GM18517 (cell line): ENCODE measurements at regions not wholly inside any gene's neighbourhood (a gene's known extent, or its start where the extent isn't known, plus 50 kb on each side); places are given as distances from the start of the nearest gene placed in this dataset.
"Not testable (repeated sequence)": the region's sequence is repeated elsewhere in the genome, so short reads cannot be mapped to it uniquely, and the experiment has no call there.

Experiments used
- ATAC-seq: cut with Tn5 transposase; IDR thresholded peaks from one replicate; pipeline ENCODE4 v1.9.1; 2021; ENCODE audit warnings: mild to moderate bottlenecking, moderate library complexity; ENCODE audit not compliant: unreplicated experiment

- ATAC-seq, result no peak
These were observed 142.1 kb upstream of the ZNF438 start for GRCh38 chr10:31173752-31174151.

- ATAC-seq, result no peak
These were observed 139.8 kb upstream of the ZEB1 start for GRCh38 chr10:31179091-31179680.

- ATAC-seq, result no peak
These were observed 132.6 kb upstream of the ZEB1 start for GRCh38 chr10:31186225-31187000.

- no peak for ATAC-seq
These were observed 131.8 kb upstream of the ZEB1 start for GRCh38 chr10:31187182-31187581.

GRCh38 chr10:31187607-31188210, 131.3 kb upstream of the ZEB1 start:
- ATAC-seq, result no peak

- no peak for ATAC-seq
These were observed 130.1 kb upstream of the ZEB1 start for GRCh38 chr10:31188792-31189406.

- no peak for ATAC-seq
These were observed 128.5 kb upstream of the ZEB1 start for GRCh38 chr10:31190488-31190887.

GRCh38 chr10:31192475-31192874, 126.5 kb upstream of the ZEB1 start:
- no peak for ATAC-seq

GRCh38 chr10:31194986-31195385, 124.0 kb upstream of the ZEB1 start:
- ATAC-seq, result no peak

GRCh38 chr10:31197886-31198285, 121.1 kb upstream of the ZEB1 start:
- ATAC-seq, result no peak

- ATAC-seq, result no peak
These were observed 114.9 kb upstream of the ZEB1 start for GRCh38 chr10:31204090-31204489.

GRCh38 chr10:31207636-31208035, 111.4 kb upstream of the ZEB1 start:
- ATAC-seq, result no peak

- ATAC-seq, result no peak
These were observed 109.5 kb upstream of the ZEB1 start for GRCh38 chr10:31209478-31209877.

GRCh38 chr10:31210190-31210589, 108.8 kb upstream of the ZEB1 start:
- ATAC-seq, result no peak

- ATAC-seq, result no peak
These were observed 105.1 kb upstream of the ZEB1 start for GRCh38 chr10:31213959-31214358.

GRCh38 chr10:31215052-31215451, 104.0 kb upstream of the ZEB1 start:
- ATAC-seq, result no peak

- no peak for ATAC-seq
These were observed 99.7 kb upstream of the ZEB1 start for GRCh38 chr10:31219306-31219705.

- not testable (repeated sequence) for ATAC-seq
These were observed 90.2 kb upstream of the ZEB1 start for GRCh38 chr10:31228780-31229179.

GRCh38 chr10:31239961-31240360, 79.1 kb upstream of the ZEB1 start:
- no peak for ATAC-seq

- no peak for ATAC-seq
These were observed 76.1 kb upstream of the ZEB1 start for GRCh38 chr10:31242902-31243301.

GRCh38 chr10:31251118-31251517, 67.9 kb upstream of the ZEB1 start:
- ATAC-seq, result not testable (repeated sequence)

GRCh38 chr10:31253237-31253636, 65.8 kb upstream of the ZEB1 start:
- no peak for ATAC-seq
